Stomach (tissue), 8 donors: ENCODE measurements at regions not wholly inside any gene's neighbourhood (a gene's known extent, or its start where the extent isn't known, plus 50 kb on each side); places are given as distances from the start of the nearest gene placed in this dataset.

Experiments
- DNase-seq, 2 donors: peaks; one replicate each; pipeline versions ENCODE4 v3.0.0 to v3.0.0-alpha.2; 2013 to 2019
- H3K27ac ChIP-seq, 5 donors: fragments of 200-600 bp in 4 of 5; sonication (generic) in 4 of 5; one replicate each; pipeline ENCODE4 v1.5.1; 2013 to 2019; ENCODE audit warnings: mild to moderate bottlenecking in 1 of 5, moderate library complexity in 1 of 5
- H3K27me3 ChIP-seq, 3 donors: fragments of 200-600 bp; sonication (generic); one replicate each; pipeline ENCODE4 v1.5.1; 2017 to 2019; ENCODE audit warnings: mixed run types in 1 of 3
- H3K36me3 ChIP-seq, 4 donors: fragments of 200-600 bp; sonication (generic); 1 replicate in 3 of 4; 2 replicates in 1 of 4; pipeline ENCODE4 v1.5.1; 2016 to 2019
- H3K4me1 ChIP-seq, 4 donors: fragments of 200-600 bp; sonication (generic); one replicate each; pipeline ENCODE4 v1.5.1; 2016 to 2019
- H3K4me3 ChIP-seq, 4 donors: fragments of 200-600 bp; sonication (generic) in 3 of 4; one replicate each; pipeline ENCODE4 v1.5.1; 2016 to 2019; ENCODE audit warnings: mild to moderate bottlenecking in 1 of 4
- H3K9me3 ChIP-seq, 4 donors: fragments of 200-600 bp; sonication (generic); one replicate each; pipeline ENCODE4 v1.5.1; 2016 to 2019
- EP300 ChIP-seq: sonication (generic); formaldehyde crosslinking; IDR thresholded peaks from one replicate; pipeline ENCODE4 v1.6.1; 2017; ENCODE audit warnings: antibody characterized with exemption
- POLR2A ChIP-seq, 4 donors: fragments of 450-650 bp; IDR thresholded peaks; one replicate each; pipeline ENCODE4 v1.6.1; 2016; ENCODE audit warnings: antibody characterized with exemption in 4 of 4, control low read depth in 2 of 4, mild to moderate bottlenecking in 1 of 4, moderate library complexity in 1 of 4
- POLR2AphosphoS5 ChIP-seq, 3 donors: sonication (generic); formaldehyde crosslinking; IDR thresholded peaks; one replicate each; pipeline ENCODE4 v1.6.1; 2016; ENCODE audit warnings: antibody characterized with exemption in 3 of 3
- WGBS, 5 donors: extraction: QIAGEN DNeasy Blood & Tissue Kit in 3 of 5; methylation state at CpG; one replicate each; pipeline versions ENCODE4 v1.1.5 to v1.1.7; 2013 to 2018; 5-methylcytosine and 5-hydroxymethylcytosine counted together
- intact Hi-C: fragments of 100-400 bp; cut with DNase I; formaldehyde crosslinking; loops from one replicate; pipeline ENCODE4 v1.15.1; 2023; ENCODE audit warnings: low total_unique reads
- TF ChIP-seq, protein P1 (sequence below), 7 experiments: fragments of 450-650 bp in 4 of 7; fragments of 200-600 bp in 3 of 7; sonication (generic) in 3 of 7; IDR thresholded peaks; one replicate each; pipeline ENCODE4 v1.5.1; 2016 to 2019; ENCODE audit warnings: antibody characterized with exemption in 7 of 7, control low read depth in 2 of 7, mild to moderate bottlenecking in 1 of 7
- donor health status: healthy with polysubstance abuse.
- donor health status: Bipolar disorder and iron deficiency.
- donor health status: healthy.

DNA sequence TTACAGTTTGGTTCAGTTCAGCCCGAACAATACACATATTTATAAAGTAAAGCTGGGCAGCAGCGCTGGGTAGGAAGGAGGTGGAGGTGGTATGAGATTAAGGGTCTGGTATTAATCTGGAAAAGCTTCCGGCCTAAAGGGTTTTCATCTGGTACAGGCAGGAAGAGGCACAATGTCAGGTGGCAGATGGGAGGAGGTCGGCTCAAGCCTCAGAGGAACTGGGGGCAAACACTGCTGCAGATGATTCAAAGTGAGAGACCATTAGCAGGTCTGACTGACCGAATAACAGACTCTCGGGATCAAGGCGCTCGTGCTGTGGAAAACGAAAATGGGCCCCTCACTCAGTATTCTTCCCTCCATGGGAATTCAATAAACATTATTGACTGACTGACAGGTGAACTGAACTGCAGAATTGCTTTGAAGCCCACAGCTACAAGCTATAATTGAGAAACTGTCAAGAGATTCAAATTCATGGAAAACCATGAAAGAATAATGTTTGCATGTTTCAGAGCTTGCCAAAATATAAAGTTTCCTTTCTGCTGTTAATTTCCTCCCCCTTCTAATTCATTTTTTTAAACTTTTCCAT is 75.3 kb downstream of the TMEM167A start:
- Histone ChIP-seq H3K9me3 (no peaks in the 10 kb centered on the region), H3K4me3 (no peak overlapping the region), H3K4me1 (no peaks in the 10 kb centered on the region), H3K27me3 (no peaks in the 10 kb centered on the region), H3K27ac (no peak overlapping the region), H3K36me3 (no peaks in the 10 kb centered on the region)
- no peak for DNase-seq
- TF ChIP-seq, protein P1, sequence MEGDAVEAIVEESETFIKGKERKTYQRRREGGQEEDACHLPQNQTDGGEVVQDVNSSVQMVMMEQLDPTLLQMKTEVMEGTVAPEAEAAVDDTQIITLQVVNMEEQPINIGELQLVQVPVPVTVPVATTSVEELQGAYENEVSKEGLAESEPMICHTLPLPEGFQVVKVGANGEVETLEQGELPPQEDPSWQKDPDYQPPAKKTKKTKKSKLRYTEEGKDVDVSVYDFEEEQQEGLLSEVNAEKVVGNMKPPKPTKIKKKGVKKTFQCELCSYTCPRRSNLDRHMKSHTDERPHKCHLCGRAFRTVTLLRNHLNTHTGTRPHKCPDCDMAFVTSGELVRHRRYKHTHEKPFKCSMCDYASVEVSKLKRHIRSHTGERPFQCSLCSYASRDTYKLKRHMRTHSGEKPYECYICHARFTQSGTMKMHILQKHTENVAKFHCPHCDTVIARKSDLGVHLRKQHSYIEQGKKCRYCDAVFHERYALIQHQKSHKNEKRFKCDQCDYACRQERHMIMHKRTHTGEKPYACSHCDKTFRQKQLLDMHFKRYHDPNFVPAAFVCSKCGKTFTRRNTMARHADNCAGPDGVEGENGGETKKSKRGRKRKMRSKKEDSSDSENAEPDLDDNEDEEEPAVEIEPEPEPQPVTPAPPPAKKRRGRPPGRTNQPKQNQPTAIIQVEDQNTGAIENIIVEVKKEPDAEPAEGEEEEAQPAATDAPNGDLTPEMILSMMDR (IDR thresholded peaks at IDR 0.05) = no peak
- TF ChIP-seq EP300 (no peak), POLR2AphosphoS5 (IDR thresholded peaks at IDR 0.05) (no peak), POLR2A (IDR thresholded peaks at IDR 0.05) (no peak)
- WGBS, 5 donors = 74 to 86% (median 83%) methylated on average over 9 of the region's 9 CpGs
- intact Hi-C loops = no loop called here

DNA sequence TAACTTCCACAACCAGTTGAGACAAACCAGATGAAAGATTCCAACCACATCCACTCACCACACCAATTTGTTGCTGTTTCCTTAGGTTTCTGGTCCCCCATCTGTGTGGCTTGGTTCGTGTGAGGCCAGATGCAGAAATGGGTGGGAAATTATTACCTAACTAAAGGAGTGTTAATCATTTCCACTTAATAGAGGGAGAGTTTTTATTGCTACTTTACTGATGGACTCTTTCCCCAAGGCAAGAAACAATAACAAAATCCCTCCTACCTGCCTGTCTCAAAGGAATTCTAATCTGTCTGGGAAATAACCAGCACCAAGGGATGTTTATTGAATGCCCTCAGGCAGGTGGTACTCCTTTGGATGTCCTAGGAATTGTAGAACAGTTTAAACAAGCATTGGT is 76.3 kb downstream of the TMEM167A start:
- intact Hi-C loops = no loop called here
- Histone ChIP-seq H3K27ac (no peak overlapping the region), H3K9me3 (no peaks in the 10 kb centered on the region), H3K27me3 (no peaks in the 10 kb centered on the region), H3K4me3 (no peak overlapping the region), H3K4me1 (no peaks in the 10 kb centered on the region), H3K36me3 (no peaks in the 10 kb centered on the region)
- TF ChIP-seq POLR2AphosphoS5 (IDR thresholded peaks at IDR 0.05) (no peak), EP300 (no peak)
- TF ChIP-seq, protein P1 (IDR thresholded peaks at IDR 0.05) = no peak
- WGBS, 5 donors = 59 to 84% (median 71%) methylated on average over 1 of the region's 1 CpG
- no peak for DNase-seq

DNA sequence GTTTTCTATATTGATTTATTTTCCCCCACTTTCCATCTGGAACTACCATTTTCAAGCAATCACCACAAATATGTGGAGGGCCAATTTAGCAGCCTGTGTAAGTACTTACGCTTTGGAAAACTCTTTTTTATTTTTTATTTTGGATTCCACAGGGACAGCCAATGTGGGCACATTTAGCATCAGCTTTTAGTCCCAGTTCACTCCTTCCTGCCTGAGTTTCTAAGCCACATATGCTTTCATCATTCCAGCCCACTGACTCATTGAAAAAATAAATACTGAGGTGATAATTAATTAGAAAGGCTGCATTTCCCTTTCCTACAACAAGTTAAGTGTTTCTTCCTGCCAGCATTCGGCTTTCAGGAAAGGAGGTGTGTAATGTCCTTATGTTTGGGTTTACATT is 76.8 kb downstream of the TMEM167A start:
- DNase-seq = peak in 1 of 2 donors; percentile 28
- Histone ChIP-seq H3K36me3 (no peaks in the 10 kb centered on the region), H3K27me3 (no peaks in the 10 kb centered on the region), H3K4me3 (no peak overlapping the region), H3K9me3 (no peaks in the 10 kb centered on the region), H3K27ac (no peak overlapping the region), H3K4me1 (no peaks in the 10 kb centered on the region)
- WGBS, 5 donors = 44 to 67% (median 51%) methylated on average over 2 of the region's 2 CpGs
- intact Hi-C loops = no loop called here
- no peak for TF ChIP-seq POLR2AphosphoS5 (IDR thresholded peaks at IDR 0.05)
- no peak for TF ChIP-seq POLR2A (IDR thresholded peaks at IDR 0.05)
- no peak for TF ChIP-seq EP300
- TF ChIP-seq, protein P1 (IDR thresholded peaks at IDR 0.05) = no peak

GRCh38 chr5:82993416-82993815 is 83.8 kb downstream of the TMEM167A start:
- 59 to 80% (median 69%) methylated on average over 1 of the region's 1 CpG for WGBS, 5 donors
- Histone ChIP-seq H3K4me1 (no peaks in the 10 kb centered on the region), H3K27ac (no peak overlapping the region), H3K27me3 (no peaks in the 10 kb centered on the region), H3K9me3 (no peaks in the 10 kb centered on the region), H3K4me3 (no peak overlapping the region), H3K36me3 (no peaks in the 10 kb centered on the region)
- no peak for DNase-seq
- intact Hi-C loops = no loop called here
- no peak for TF ChIP-seq POLR2A (IDR thresholded peaks at IDR 0.05)
- TF ChIP-seq, protein P1 (IDR thresholded peaks at IDR 0.05) = no peak
- no peak for TF ChIP-seq EP300
- no peak for TF ChIP-seq POLR2AphosphoS5 (IDR thresholded peaks at IDR 0.05)
